Testis (tissue), 2 donors: ENCODE measurements at regions not wholly inside any gene's neighbourhood (a gene's known extent, or its start where the extent isn't known, plus 50 kb on each side); places are given as distances from the start of the nearest gene placed in this dataset.

ENCODE experiments used
- DNase-seq: peaks from one replicate; pipeline ENCODE4 v3.0.0-alpha.2; 2019
- H3K27ac ChIP-seq, 2 donors: fragments of 200-600 bp; sonication (generic); one replicate each; pipeline ENCODE4 v1.5.1; 2019
- H3K27me3 ChIP-seq: fragments of 200-600 bp; sonication (generic); one replicate; pipeline ENCODE4 v1.5.1; 2019
- H3K36me3 ChIP-seq: fragments of 200-600 bp; sonication (generic); one replicate; pipeline ENCODE4 v1.5.1; 2017; ENCODE audit warnings: low read depth; ENCODE audit errors: missing control alignments
- H3K4me1 ChIP-seq: fragments of 200-600 bp; sonication (generic); one replicate; pipeline ENCODE4 v1.5.1; 2019
- H3K4me3 ChIP-seq, 2 donors: fragments of 200-600 bp; sonication (generic); one replicate each; pipeline ENCODE4 v1.5.1; 2017 to 2019
- H3K9me3 ChIP-seq: fragments of 200-600 bp; sonication (generic); one replicate; pipeline ENCODE4 v1.5.1; 2017
- POLR2A ChIP-seq: fragments of 450-650 bp; IDR thresholded peaks from one replicate; pipeline ENCODE4 v1.6.1; 2017; ENCODE audit warnings: antibody characterized with exemption, mild to moderate bottlenecking, moderate library complexity
- WGBS, 2 donors: methylation state at CpG; one replicate each; pipeline ENCODE4 v1.1.5; 2018; 5-methylcytosine and 5-hydroxymethylcytosine counted together
- intact Hi-C: fragments of 100-400 bp; cut with DNase I; formaldehyde crosslinking; loops from one replicate; pipeline ENCODE4 v1.15.1; 2023; ENCODE audit warnings: low total_unique reads
- TF ChIP-seq, protein P1 (sequence below), 3 experiments: fragments of 450-650 bp in 2 of 3; fragments of 200-600 bp in 1 of 3; sonication (generic) in 1 of 3; IDR thresholded peaks; one replicate each; pipeline ENCODE4 v1.5.1; 2016 to 2019; ENCODE audit warnings: antibody characterized with exemption in 3 of 3, mild to moderate bottlenecking in 2 of 3, moderate library complexity in 1 of 3

- WGBS, 2 donors = 92% methylated on average over 6 of the region's 6 CpGs
- DNase-seq = no peak
- H3K9me3 ChIP-seq = no peaks in the 10 kb centered on the region
Measured at GRCh38 chr4:123884922-123885321, 488.3 kb downstream of the SPRY1 start.

DNA sequence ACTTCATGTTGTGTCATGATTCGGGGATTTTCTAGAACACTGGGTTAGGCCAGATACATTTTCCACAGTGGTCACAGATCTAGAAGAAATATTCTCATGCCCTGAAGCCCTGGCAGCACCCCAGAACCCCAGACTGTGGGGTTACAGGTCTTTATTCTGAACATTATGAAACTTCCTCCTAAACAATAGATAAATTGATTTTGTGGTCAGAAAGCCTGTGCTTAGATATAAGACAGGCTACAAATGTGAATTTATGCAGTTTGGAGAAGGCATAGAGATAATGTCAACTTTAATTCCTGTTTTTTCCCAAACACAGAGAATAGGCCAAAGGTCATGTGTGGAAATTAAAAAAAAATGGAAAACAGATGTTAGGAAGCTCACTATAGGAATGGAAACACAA is 492.9 kb downstream of the SPRY1 start:
- TF ChIP-seq, protein P1, sequence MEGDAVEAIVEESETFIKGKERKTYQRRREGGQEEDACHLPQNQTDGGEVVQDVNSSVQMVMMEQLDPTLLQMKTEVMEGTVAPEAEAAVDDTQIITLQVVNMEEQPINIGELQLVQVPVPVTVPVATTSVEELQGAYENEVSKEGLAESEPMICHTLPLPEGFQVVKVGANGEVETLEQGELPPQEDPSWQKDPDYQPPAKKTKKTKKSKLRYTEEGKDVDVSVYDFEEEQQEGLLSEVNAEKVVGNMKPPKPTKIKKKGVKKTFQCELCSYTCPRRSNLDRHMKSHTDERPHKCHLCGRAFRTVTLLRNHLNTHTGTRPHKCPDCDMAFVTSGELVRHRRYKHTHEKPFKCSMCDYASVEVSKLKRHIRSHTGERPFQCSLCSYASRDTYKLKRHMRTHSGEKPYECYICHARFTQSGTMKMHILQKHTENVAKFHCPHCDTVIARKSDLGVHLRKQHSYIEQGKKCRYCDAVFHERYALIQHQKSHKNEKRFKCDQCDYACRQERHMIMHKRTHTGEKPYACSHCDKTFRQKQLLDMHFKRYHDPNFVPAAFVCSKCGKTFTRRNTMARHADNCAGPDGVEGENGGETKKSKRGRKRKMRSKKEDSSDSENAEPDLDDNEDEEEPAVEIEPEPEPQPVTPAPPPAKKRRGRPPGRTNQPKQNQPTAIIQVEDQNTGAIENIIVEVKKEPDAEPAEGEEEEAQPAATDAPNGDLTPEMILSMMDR (IDR thresholded peaks at IDR 0.05) = no peak
- TF ChIP-seq POLR2A = no peak
- DNase-seq = no peak

More at GRCh38 chr4:123884922-123885321, 488.3 kb downstream of the SPRY1 start:
- Histone ChIP-seq H3K27me3 (no peaks in the 10 kb centered on the region), H3K4me3 (no peak overlapping the region), H3K27ac (no peak overlapping the region), H3K4me1 (no peaks in the 10 kb centered on the region), H3K36me3 (no peaks in the 10 kb centered on the region)
- intact Hi-C loops = no loop called here
- no peak for TF ChIP-seq POLR2A
- TF ChIP-seq, protein P1 (IDR thresholded peaks at IDR 0.05) = no peak

DNA sequence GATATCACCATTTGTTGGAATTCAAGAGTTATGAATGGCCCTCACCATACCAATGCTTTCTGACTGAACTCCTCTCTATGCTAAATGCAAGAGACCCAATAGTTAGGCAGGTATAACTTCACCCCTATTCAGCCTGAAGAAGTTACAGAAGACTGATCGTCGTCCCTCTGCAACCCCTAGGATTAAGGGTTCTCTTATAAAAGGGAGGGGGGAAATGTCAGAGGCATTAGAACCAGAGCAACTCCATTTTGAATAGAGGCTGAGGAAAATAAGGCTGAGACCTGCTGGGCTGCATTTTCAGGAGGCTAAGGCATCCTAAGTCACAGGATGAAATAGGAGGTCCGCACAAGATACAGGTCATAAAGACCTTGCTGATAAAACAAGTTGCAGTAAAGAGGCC is 494.3 kb downstream of the SPRY1 start:
- no peaks in the 10 kb centered on the region for H3K4me1 ChIP-seq
- intact Hi-C loops = no loop called here
- H3K27ac ChIP-seq = no peak overlapping the region
- no peak for TF ChIP-seq POLR2A
- TF ChIP-seq, protein P1 (IDR thresholded peaks at IDR 0.05) = no peak
- WGBS, 2 donors = 78 to 93% methylated on average over 3 of the region's 3 CpGs
- H3K4me3 ChIP-seq = no peak overlapping the region
- no peak for DNase-seq
- H3K27me3 ChIP-seq = no peaks in the 10 kb centered on the region
- no peaks in the 10 kb centered on the region for H3K36me3 ChIP-seq
- H3K9me3 ChIP-seq = no peaks in the 10 kb centered on the region

More for the DNA sequence above, 492.9 kb downstream of the SPRY1 start:
- WGBS, 2 donors = 62 to 74% methylated on average over 1 of the region's 1 CpG
- Histone ChIP-seq H3K4me3 (no peak overlapping the region), H3K4me1 (no peaks in the 10 kb centered on the region), H3K27ac (no peak overlapping the region), H3K27me3 (no peaks in the 10 kb centered on the region), H3K9me3 (no peaks in the 10 kb centered on the region), H3K36me3 (no peaks in the 10 kb centered on the region)
- intact Hi-C loops = no loop called here

DNA sequence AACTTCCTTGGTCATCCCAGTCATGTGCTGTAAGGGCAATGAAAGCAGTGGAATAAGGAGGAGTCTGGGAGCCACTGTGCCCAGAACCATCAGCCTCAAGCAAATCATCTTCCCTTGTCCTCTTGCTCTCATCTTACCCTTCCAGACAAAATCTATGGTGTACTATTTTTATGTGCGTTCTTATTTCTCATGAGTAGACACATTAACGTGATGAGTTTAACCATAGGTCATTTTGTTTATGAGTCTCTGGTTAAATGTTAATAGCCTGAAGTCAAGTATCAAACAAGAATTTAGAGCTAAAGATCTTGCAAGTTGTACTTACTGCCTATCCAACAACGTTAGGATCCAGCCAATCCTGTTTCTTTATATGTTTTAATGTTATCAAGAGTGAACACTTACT is 495.3 kb downstream of the SPRY1 start:
- no peak for TF ChIP-seq POLR2A
- TF ChIP-seq, protein P1 (IDR thresholded peaks at IDR 0.05) = no peak
- 69 to 75% methylated on average over 3 of the region's 3 CpGs for WGBS, 2 donors
- Histone ChIP-seq H3K4me1 (peaks cover 7% of the 10 kb centered on the region), H3K36me3 (no peaks in the 10 kb centered on the region), H3K4me3 (no peak overlapping the region), H3K27me3 (no peaks in the 10 kb centered on the region), H3K27ac (no peak overlapping the region), H3K9me3 (no peaks in the 10 kb centered on the region)
- intact Hi-C loops = no loop called here
- no peak for DNase-seq

GRCh38 chr4:123892368-123892976 is 495.9 kb downstream of the SPRY1 start:
- 71 to 80% methylated on average over 4 of the region's 4 CpGs for WGBS, 2 donors
- H3K4me3 ChIP-seq = no peak overlapping the region
- no peaks in the 10 kb centered on the region for H3K9me3 ChIP-seq
- TF ChIP-seq, protein P1 (IDR thresholded peaks at IDR 0.05) = no peak
- no peak for TF ChIP-seq POLR2A
- intact Hi-C loops = no loop called here
- no peaks in the 10 kb centered on the region for H3K36me3 ChIP-seq
- peaks cover 7% of the 10 kb centered on the region for H3K4me1 ChIP-seq
- peak overlapping the region in 1 of 2 donors; percentile 39 for H3K27ac ChIP-seq
- H3K27me3 ChIP-seq = no peaks in the 10 kb centered on the region
- DNase-seq = no peak
